ENCODE measurements at regions not wholly inside any gene's neighbourhood (a gene's known extent, or its start where the extent isn't known, plus 50 kb on each side); places are given as distances from the start of the nearest gene placed in this dataset.

DNA sequence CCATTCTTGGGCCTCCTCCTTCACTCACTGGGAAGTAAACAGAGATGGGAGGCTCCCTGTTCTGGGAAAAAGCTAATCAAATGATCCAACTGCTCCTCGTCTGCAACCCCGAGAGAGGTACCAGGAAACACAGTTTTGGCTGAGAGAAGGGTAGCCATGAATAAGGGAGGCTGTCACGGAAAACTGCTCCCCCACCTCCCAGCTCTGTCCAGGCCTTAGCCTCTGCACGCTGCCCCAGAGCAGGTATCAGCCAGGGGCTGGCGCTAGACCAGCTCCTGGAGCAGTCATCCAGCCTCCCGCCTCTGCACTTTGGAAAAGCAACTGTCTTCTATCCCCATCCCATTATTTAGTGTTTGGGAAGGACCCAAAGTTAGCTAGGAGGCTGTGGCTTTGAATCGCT is 266.1 kb downstream of the NDUFS4 start:
- POLR2A ChIA-PET: no interaction called here
- 55% methylated on average over 7 of the region's 7 CpGs for WGBS (ENCODE audit: missing lambda C conversion rate)
- no peaks in the 10 kb centered on the region for H3K4me1 ChIP-seq
- CTCF ChIA-PET: interaction anchor here (0.5 to 0.7 kb wide), 2 partner anchors 13 to 67 kb away, joined by 3 to 4 read pairs; no protein-coding TSS in a partner anchor
- peaks cover 11% of the 10 kb centered on the region; the same call in 2 of the 3 replicates for H3K9me3 ChIP-seq
- no peak overlapping the region for H3K27ac ChIP-seq
- TF ChIP-seq ZNF302 (CRISPR knock-in tag; IDR thresholded peaks at IDR 0.05): no peak
- no peak for TF ChIP-seq CBX8 (IDR thresholded peaks at IDR 0.05)
- TF ChIP-seq RARB (CRISPR knock-in tag; IDR thresholded peaks at IDR 0.05): no peak
- no peak for TF ChIP-seq ESRRA (IDR thresholded peaks at IDR 0.05; ENCODE audit: borderline replicate concordance, low read length)
- TF ChIP-seq PHF8 (IDR thresholded peaks at IDR 0.05; ENCODE audit: borderline replicate concordance, low read depth): no peak
- no peak for TF ChIP-seq EP300 (IDR thresholded peaks at IDR 0.05)
- TF ChIP-seq, protein P1, sequence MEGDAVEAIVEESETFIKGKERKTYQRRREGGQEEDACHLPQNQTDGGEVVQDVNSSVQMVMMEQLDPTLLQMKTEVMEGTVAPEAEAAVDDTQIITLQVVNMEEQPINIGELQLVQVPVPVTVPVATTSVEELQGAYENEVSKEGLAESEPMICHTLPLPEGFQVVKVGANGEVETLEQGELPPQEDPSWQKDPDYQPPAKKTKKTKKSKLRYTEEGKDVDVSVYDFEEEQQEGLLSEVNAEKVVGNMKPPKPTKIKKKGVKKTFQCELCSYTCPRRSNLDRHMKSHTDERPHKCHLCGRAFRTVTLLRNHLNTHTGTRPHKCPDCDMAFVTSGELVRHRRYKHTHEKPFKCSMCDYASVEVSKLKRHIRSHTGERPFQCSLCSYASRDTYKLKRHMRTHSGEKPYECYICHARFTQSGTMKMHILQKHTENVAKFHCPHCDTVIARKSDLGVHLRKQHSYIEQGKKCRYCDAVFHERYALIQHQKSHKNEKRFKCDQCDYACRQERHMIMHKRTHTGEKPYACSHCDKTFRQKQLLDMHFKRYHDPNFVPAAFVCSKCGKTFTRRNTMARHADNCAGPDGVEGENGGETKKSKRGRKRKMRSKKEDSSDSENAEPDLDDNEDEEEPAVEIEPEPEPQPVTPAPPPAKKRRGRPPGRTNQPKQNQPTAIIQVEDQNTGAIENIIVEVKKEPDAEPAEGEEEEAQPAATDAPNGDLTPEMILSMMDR (IDR thresholded peaks at IDR 0.05): no peak
- TF ChIP-seq MAZ (IDR thresholded peaks at IDR 0.05; ENCODE audit: borderline replicate concordance, low read depth, low read length): no peak
- TF ChIP-seq, protein P2, sequence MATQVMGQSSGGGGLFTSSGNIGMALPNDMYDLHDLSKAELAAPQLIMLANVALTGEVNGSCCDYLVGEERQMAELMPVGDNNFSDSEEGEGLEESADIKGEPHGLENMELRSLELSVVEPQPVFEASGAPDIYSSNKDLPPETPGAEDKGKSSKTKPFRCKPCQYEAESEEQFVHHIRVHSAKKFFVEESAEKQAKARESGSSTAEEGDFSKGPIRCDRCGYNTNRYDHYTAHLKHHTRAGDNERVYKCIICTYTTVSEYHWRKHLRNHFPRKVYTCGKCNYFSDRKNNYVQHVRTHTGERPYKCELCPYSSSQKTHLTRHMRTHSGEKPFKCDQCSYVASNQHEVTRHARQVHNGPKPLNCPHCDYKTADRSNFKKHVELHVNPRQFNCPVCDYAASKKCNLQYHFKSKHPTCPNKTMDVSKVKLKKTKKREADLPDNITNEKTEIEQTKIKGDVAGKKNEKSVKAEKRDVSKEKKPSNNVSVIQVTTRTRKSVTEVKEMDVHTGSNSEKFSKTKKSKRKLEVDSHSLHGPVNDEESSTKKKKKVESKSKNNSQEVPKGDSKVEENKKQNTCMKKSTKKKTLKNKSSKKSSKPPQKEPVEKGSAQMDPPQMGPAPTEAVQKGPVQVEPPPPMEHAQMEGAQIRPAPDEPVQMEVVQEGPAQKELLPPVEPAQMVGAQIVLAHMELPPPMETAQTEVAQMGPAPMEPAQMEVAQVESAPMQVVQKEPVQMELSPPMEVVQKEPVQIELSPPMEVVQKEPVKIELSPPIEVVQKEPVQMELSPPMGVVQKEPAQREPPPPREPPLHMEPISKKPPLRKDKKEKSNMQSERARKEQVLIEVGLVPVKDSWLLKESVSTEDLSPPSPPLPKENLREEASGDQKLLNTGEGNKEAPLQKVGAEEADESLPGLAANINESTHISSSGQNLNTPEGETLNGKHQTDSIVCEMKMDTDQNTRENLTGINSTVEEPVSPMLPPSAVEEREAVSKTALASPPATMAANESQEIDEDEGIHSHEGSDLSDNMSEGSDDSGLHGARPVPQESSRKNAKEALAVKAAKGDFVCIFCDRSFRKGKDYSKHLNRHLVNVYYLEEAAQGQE (IDR thresholded peaks at IDR 0.05): no peak
- TF ChIP-seq, protein P3, sequence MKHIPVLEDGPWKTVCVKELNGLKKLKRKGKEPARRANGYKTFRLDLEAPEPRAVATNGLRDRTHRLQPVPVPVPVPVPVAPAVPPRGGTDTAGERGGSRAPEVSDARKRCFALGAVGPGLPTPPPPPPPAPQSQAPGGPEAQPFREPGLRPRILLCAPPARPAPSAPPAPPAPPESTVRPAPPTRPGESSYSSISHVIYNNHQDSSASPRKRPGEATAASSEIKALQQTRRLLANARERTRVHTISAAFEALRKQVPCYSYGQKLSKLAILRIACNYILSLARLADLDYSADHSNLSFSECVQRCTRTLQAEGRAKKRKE (CRISPR knock-in tag; IDR thresholded peaks at IDR 0.05; ENCODE audit: low read depth): no peak
- no peak for TF ChIP-seq SMC3 (IDR thresholded peaks at IDR 0.05)
- TF ChIP-seq EHMT2 (IDR thresholded peaks at IDR 0.05; ENCODE audit: low read depth): no peak
- TF ChIP-seq NFE2L2 (conservative IDR thresholded peaks at IDR 0.05; ENCODE audit: low read length): no peak
- no peak for TF ChIP-seq MAFK (IDR thresholded peaks at IDR 0.05; ENCODE audit: partially characterized antibody)
- TF ChIP-seq ZC3H11A (IDR thresholded peaks at IDR 0.05): no peak
- TF ChIP-seq, protein P4, sequence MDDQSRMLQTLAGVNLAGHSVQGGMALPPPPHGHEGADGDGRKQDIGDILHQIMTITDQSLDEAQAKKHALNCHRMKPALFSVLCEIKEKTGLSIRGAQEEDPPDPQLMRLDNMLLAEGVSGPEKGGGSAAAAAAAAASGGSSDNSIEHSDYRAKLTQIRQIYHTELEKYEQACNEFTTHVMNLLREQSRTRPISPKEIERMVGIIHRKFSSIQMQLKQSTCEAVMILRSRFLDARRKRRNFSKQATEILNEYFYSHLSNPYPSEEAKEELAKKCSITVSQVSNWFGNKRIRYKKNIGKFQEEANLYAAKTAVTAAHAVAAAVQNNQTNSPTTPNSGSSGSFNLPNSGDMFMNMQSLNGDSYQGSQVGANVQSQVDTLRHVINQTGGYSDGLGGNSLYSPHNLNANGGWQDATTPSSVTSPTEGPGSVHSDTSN (IDR thresholded peaks at IDR 0.05): no peak
- no peak for TF ChIP-seq CHD4 (IDR thresholded peaks at IDR 0.05; ENCODE audit: borderline replicate concordance)
- no peak for TF ChIP-seq KDM5A (IDR thresholded peaks at IDR 0.05)
- ATAC-seq: no peak
- no peak for FAIRE-seq
- H3K4me3 ChIP-seq: no peak overlapping the region
- no peak overlapping the region for H3K4me2 ChIP-seq
- DNase-seq (ENCODE audit: low read depth in 1 of 2, low spot score in 1 of 2): no peak

DNA sequence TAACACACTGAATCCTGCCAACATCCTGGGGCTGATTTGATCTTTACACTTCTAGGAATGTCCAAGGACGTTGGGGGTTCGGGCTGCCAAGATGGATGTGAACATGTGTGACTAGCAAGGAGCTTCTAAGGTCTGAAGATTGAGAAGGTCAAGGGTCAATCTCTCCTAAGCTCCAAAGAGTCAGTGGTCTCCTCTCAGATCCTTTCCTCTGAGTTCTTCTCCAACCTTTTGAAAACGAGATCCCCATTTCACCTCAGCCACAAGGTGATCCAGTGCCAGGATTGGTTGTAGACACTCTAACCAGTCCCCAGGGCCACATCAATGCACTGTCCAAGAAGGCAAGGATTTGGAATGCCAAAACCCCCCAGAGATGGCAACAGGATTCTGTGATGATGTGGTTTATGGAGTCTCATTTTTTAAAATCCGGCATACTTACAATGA is 266.8 kb downstream of the NDUFS4 start:
- WGBS (ENCODE audit: missing lambda C conversion rate): 39% methylated on average over 4 of the region's 4 CpGs
- H3K4me2 ChIP-seq: no peak overlapping the region
- ATAC-seq: no peak
- H3K4me3 ChIP-seq: no peak overlapping the region
- DNase-seq (ENCODE audit: low read depth in 1 of 2, low spot score in 1 of 2): no peak
- no peaks in the 10 kb centered on the region for H3K4me1 ChIP-seq
- H3K27ac ChIP-seq: no peak overlapping the region
- ChIA-PET POLR2A (no interaction called here), CTCF (interaction anchor here (0.5 kb wide), 1 partner anchor 68 kb away, joined by 3 read pairs; no protein-coding TSS in a partner anchor)
- FAIRE-seq: no peak
- TF ChIP-seq RFX5 (IDR thresholded peaks at IDR 0.05) (no peak), MAZ (IDR thresholded peaks at IDR 0.05; ENCODE audit: borderline replicate concordance, low read depth, low read length) (no peak), ZC3H11A (IDR thresholded peaks at IDR 0.05) (no peak), RCOR1 (IDR thresholded peaks at IDR 0.05; ENCODE audit: low read depth, low read length) (no peak), CBX8 (IDR thresholded peaks at IDR 0.05) (no peak), NR3C1 (IDR thresholded peaks at IDR 0.05) (no peak), SREBF2 (IDR thresholded peaks at IDR 0.05) (no peak), CBX2 (IDR thresholded peaks at IDR 0.05; ENCODE audit: borderline replicate concordance, low read depth) (no peak), NPAS2 (CRISPR knock-in tag; IDR thresholded peaks at IDR 0.05; ENCODE audit: borderline replicate concordance) (no peak), JUN (IDR thresholded peaks at IDR 0.05) (no peak), POLR2AphosphoS2 (conservative IDR thresholded peaks at IDR 0.05; ENCODE audit: low read length) (no peak), EHF (CRISPR knock-in tag; IDR thresholded peaks at IDR 0.05) (no peak), HOXA7 (CRISPR knock-in tag; IDR thresholded peaks at IDR 0.05) (no peak), TP53 (CRISPR knock-in tag; IDR thresholded peaks at IDR 0.05) (no peak), HEYL (CRISPR knock-in tag; IDR thresholded peaks at IDR 0.05) (no peak)
- TF ChIP-seq, protein P5, sequence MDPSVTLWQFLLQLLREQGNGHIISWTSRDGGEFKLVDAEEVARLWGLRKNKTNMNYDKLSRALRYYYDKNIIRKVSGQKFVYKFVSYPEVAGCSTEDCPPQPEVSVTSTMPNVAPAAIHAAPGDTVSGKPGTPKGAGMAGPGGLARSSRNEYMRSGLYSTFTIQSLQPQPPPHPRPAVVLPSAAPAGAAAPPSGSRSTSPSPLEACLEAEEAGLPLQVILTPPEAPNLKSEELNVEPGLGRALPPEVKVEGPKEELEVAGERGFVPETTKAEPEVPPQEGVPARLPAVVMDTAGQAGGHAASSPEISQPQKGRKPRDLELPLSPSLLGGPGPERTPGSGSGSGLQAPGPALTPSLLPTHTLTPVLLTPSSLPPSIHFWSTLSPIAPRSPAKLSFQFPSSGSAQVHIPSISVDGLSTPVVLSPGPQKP (IDR thresholded peaks at IDR 0.05; ENCODE audit: low read depth, low read length): no peak
- TF ChIP-seq, protein P6, sequence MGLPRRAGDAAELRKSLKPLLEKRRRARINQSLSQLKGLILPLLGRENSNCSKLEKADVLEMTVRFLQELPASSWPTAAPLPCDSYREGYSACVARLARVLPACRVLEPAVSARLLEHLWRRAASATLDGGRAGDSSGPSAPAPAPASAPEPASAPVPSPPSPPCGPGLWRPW (IDR thresholded peaks at IDR 0.05): no peak
- H3K9me3 ChIP-seq: peaks cover 12% of the 10 kb centered on the region; the same call in 2 of the 3 replicates

Data from A549 (cell line).